SJSA1 (cell line): ENCODE measurements at regions not wholly inside any gene's neighbourhood (a gene's known extent, or its start where the extent isn't known, plus 50 kb on each side); places are given as distances from the start of the nearest gene placed in this dataset.
"Not testable (repeated sequence)": the region's sequence is repeated elsewhere in the genome, so short reads cannot be mapped to it uniquely, and the experiment has no call there.

Experiments used
- DNase-seq, 2 experiments: peaks; one replicate each; pipeline ENCODE4 v3.0.0-alpha.2; 2015 to 2020; ENCODE audit warnings: low spot score in 2 of 2, low read depth in 1 of 2
- H3K27ac ChIP-seq: fragments of 250-450 bp; sonication (Bioruptor Pico); 2 replicates; pipeline ENCODE4 v1.5.1; 2020; ENCODE audit warnings: mild to moderate bottlenecking, moderate library complexity
- H3K27me3 ChIP-seq: fragments of 250-450 bp; sonication (Bioruptor Pico); replicated peaks from 2 replicates; pipeline ENCODE4 v1.5.1; 2020; ENCODE audit warnings: mild to moderate bottlenecking, moderate library complexity
- H3K36me3 ChIP-seq: fragments of 250-450 bp; sonication (Bioruptor Pico); 2 replicates; pipeline ENCODE4 v1.5.1; 2020; ENCODE audit warnings: mild to moderate bottlenecking
- H3K4me1 ChIP-seq: fragments of 250-450 bp; sonication (Bioruptor Pico); replicated peaks from 2 replicates; pipeline ENCODE4 v1.6.1; 2021; ENCODE audit warnings: mild to moderate bottlenecking
- H3K4me3 ChIP-seq: fragments of 250-450 bp; sonication (Bioruptor Pico); 2 replicates; pipeline ENCODE4 v1.5.1; 2020; ENCODE audit warnings: mild to moderate bottlenecking
- H3K9me3 ChIP-seq: fragments of 250-450 bp; sonication (Bioruptor Pico); replicated peaks from 2 replicates; pipeline ENCODE4 v1.5.1; 2020; ENCODE audit warnings: mild to moderate bottlenecking

DNA sequence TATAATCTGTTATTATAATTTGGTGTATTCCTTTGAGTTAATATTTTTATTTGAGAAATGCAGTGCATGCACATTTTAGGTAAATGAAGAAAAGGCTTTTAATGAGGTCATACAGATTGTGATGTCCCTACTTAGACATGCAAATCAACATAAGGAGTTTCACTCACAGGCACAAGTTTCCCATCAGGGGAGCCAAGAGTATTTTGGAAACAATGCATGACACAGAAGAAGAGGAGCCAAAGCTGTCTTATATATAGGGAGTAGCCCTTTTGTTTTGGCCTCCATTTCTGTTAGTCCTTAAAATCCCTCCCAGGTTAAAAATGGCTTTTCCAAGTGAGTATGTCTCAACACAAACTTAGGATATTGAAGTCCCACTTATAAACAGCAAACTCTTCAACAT lies 703.4 kb upstream of the ANKRD30A start:
- Histone ChIP-seq H3K27me3 (no peaks in the 10 kb centered on the region), H3K27ac (no peak overlapping the region), H3K36me3 (no peaks in the 10 kb centered on the region), H3K9me3 (no peaks in the 10 kb centered on the region), H3K4me3 (no peak overlapping the region), H3K4me1 (no peaks in the 10 kb centered on the region)
- DNase-seq = no peak

- DNase-seq = no peak
- Histone ChIP-seq H3K9me3 (0 out of 2 replicates have a peak, but pooled peaks cover 6% of the 10 kb centered on the region), H3K4me3 (no peak overlapping the region), H3K36me3 (no peaks in the 10 kb centered on the region), H3K27me3 (no peaks in the 10 kb centered on the region), H3K4me1 (no peaks in the 10 kb centered on the region), H3K27ac (no peak overlapping the region)
Measured at GRCh38 chr10:36416513-36416912, 708.9 kb upstream of the ANKRD30A start.

DNA sequence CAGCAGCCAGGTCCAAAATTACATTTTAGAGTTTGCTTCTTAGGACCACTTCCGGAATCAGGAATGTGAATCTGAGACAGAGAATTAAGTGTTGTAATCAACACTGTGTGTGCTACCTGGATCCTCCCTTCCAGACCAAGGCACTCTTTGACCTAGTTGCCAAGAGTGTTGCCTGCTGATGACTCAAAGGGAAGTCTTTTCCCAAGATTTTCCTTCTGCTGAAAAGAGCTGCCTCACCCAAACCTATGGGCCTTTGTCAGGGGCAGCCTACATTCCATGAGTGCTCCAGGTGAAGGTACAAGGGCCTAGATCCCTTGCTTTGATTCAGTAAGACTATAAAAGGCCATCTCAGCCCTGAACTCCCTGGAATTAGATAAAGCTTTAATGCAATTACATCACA lies 712.5 kb upstream of the ANKRD30A start:
- no peak for DNase-seq
- 0 out of 2 replicates have a peak, but pooled peaks cover 6% of the 10 kb centered on the region for H3K9me3 ChIP-seq
- H3K4me3 ChIP-seq = no peak overlapping the region
- H3K4me1 ChIP-seq = no peaks in the 10 kb centered on the region
- no peaks in the 10 kb centered on the region for H3K27me3 ChIP-seq
- H3K27ac ChIP-seq = no peak overlapping the region
- no peaks in the 10 kb centered on the region for H3K36me3 ChIP-seq

- H3K36me3 ChIP-seq, H3K9me3 ChIP-seq, H3K4me1 ChIP-seq, H3K4me3 ChIP-seq, H3K27ac ChIP-seq, DNase-seq, H3K27me3 ChIP-seq: not testable (repeated sequence)
Measured at GRCh38 chr10:36400238-36400637, 725.2 kb upstream of the ANKRD30A start.

DNA sequence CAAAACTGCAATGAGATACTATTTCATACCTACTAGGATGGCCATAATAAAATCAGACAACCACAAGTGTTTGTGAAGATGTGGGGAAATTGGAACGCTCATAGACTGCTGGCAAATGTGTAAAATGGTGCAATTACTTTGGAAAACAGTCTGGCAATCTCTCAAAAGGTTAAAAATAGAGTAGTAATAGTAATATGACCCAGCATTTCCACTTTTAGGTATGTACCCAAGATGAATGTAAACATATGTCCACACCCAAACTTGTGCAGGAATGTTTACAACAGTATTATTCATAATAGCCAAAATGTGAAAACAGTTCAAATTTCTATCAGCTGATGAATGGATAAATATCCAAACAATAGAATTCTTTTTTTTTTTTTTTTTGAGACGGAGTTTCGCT lies 731.6 kb upstream of the ANKRD30A start:
- Histone ChIP-seq H3K9me3 (no peaks in the 10 kb centered on the region), H3K4me1 (no peaks in the 10 kb centered on the region), H3K4me3 (no peak overlapping the region), H3K36me3 (no peaks in the 10 kb centered on the region), H3K27me3 (no peaks in the 10 kb centered on the region), H3K27ac (no peak overlapping the region)
- DNase-seq = no peak

GRCh38 chr10:36391405-36391804 lies 734.0 kb upstream of the ANKRD30A start:
- Histone ChIP-seq H3K4me1 (no peaks in the 10 kb centered on the region), H3K36me3 (no peaks in the 10 kb centered on the region), H3K27ac (no peak overlapping the region), H3K4me3 (no peak overlapping the region), H3K9me3 (no peaks in the 10 kb centered on the region), H3K27me3 (no peaks in the 10 kb centered on the region)
- no peak for DNase-seq

DNA sequence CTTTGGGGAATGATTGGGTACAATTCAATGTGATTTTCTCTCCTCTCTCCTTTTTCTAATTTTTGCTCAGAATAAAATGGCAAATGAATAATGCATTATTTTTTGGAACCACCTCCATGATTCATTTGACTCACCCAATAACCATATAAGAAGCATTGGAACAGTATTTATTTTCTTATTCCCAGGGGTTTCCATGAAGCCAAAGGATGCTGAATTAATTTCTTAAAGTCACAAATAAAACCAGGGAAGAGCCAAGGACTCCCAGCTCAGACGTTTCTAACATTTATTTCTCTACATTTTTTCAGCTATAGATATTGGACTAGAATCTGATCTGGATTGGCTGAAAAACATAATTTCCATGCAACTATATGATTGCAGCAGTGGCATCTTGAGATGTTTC lies 735.2 kb upstream of the ANKRD30A start:
- no peak for DNase-seq
- Histone ChIP-seq H3K36me3 (no peaks in the 10 kb centered on the region), H3K4me3 (no peak overlapping the region), H3K27me3 (no peaks in the 10 kb centered on the region), H3K4me1 (no peaks in the 10 kb centered on the region), H3K27ac (no peak overlapping the region), H3K9me3 (no peaks in the 10 kb centered on the region)

- no peaks in the 10 kb centered on the region for H3K36me3 ChIP-seq
- DNase-seq = no peak
- no peaks in the 10 kb centered on the region for H3K9me3 ChIP-seq
- H3K27me3 ChIP-seq = no peaks in the 10 kb centered on the region
- no peaks in the 10 kb centered on the region for H3K4me1 ChIP-seq
- no peak overlapping the region for H3K4me3 ChIP-seq
- no peak overlapping the region for H3K27ac ChIP-seq
Measured at GRCh38 chr10:36388166-36388565, 737.2 kb upstream of the ANKRD30A start.

GRCh38 chr10:36385693-36386092 lies 739.7 kb upstream of the ANKRD30A start:
- no peaks in the 10 kb centered on the region for H3K36me3 ChIP-seq
- no peak overlapping the region for H3K27ac ChIP-seq
- no peak for DNase-seq
- no peaks in the 10 kb centered on the region for H3K27me3 ChIP-seq
- no peaks in the 10 kb centered on the region for H3K9me3 ChIP-seq
- H3K4me1 ChIP-seq = no peaks in the 10 kb centered on the region
- H3K4me3 ChIP-seq = no peak overlapping the region

GRCh38 chr10:36383349-36383748 lies 741.3 kb upstream of the FZD8 start:
- H3K27ac ChIP-seq = no peak overlapping the region
- H3K27me3 ChIP-seq = no peaks in the 10 kb centered on the region
- H3K4me1 ChIP-seq = no peaks in the 10 kb centered on the region
- no peaks in the 10 kb centered on the region for H3K9me3 ChIP-seq
- H3K4me3 ChIP-seq = no peak overlapping the region
- no peaks in the 10 kb centered on the region for H3K36me3 ChIP-seq
- DNase-seq = no peak

- H3K36me3 ChIP-seq = no peaks in the 10 kb centered on the region
- H3K27ac ChIP-seq = no peak overlapping the region
- DNase-seq = no peak
- H3K4me1 ChIP-seq = no peaks in the 10 kb centered on the region
- no peak overlapping the region for H3K4me3 ChIP-seq
- no peaks in the 10 kb centered on the region for H3K9me3 ChIP-seq
- no peaks in the 10 kb centered on the region for H3K27me3 ChIP-seq
Measured at GRCh38 chr10:36381748-36382147, 739.7 kb upstream of the FZD8 start.

DNA sequence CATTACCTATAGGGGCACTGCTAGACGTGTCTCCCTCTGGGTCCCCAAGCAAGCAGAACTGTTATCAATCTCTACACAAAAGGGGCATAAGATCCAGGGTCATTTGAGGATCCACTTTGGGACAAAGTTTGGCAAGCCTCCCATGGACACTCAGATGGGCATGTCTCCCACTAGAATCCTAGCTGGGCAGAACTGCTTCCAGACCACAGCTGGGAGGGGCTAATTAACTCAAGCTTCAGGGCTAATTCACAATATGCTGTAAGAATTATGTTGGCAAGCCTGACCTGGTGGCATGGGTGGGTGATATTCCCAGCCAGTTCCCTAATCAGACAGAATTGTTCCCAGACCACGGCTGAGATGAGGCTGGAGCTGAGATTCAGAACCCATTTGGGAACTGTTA lies 738.4 kb upstream of the FZD8 start:
- no peak for DNase-seq
- Histone ChIP-seq H3K4me3 (no peak overlapping the region), H3K27me3 (no peaks in the 10 kb centered on the region), H3K9me3 (no peaks in the 10 kb centered on the region), H3K36me3 (no peaks in the 10 kb centered on the region), H3K4me1 (no peaks in the 10 kb centered on the region), H3K27ac (no peak overlapping the region)

DNA sequence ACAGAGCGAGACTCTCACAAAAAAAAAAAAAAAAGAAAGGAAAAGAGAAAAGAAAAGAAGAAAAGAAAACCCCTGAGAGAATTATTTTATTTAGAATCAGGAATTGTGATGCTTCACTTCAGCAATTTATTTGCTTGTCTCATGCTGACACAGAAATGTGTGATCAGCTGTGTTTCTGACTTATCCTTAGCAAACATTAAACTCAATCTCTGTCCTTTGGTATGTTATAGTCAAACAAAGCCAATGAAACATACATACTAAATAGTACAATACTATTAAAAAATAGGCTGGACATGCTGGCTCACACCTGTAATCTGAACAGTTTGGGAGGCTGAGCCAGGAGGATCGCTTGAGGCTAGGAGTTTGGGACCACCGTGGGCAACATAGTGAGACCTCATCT lies 733.0 kb upstream of the FZD8 start:
- H3K4me1 ChIP-seq = no peaks in the 10 kb centered on the region
- no peak for DNase-seq

GRCh38 chr10:36373424-36374096 lies 731.5 kb upstream of the FZD8 start:
- Histone ChIP-seq H3K27me3 (no peaks in the 10 kb centered on the region), H3K36me3 (no peaks in the 10 kb centered on the region), H3K4me1 (no peaks in the 10 kb centered on the region), H3K9me3 (no peaks in the 10 kb centered on the region), H3K27ac (no peak overlapping the region), H3K4me3 (no peak overlapping the region)
- no peak for DNase-seq

More for the DNA sequence above, 733.0 kb upstream of the FZD8 start:
- H3K9me3 ChIP-seq = no peaks in the 10 kb centered on the region
- H3K27ac ChIP-seq = no peak overlapping the region
- H3K36me3 ChIP-seq = no peaks in the 10 kb centered on the region
- no peak overlapping the region for H3K4me3 ChIP-seq
- no peaks in the 10 kb centered on the region for H3K27me3 ChIP-seq

- H3K36me3 ChIP-seq = no peaks in the 10 kb centered on the region
Measured at GRCh38 chr10:36367362-36367761, 725.3 kb upstream of the FZD8 start.

More at GRCh38 chr10:36367362-36367761, 725.3 kb upstream of the FZD8 start:
- Histone ChIP-seq H3K27me3 (no peaks in the 10 kb centered on the region), H3K4me3 (no peak overlapping the region), H3K27ac (no peak overlapping the region), H3K9me3 (no peaks in the 10 kb centered on the region), H3K4me1 (no peaks in the 10 kb centered on the region)
- DNase-seq = no peak
